HG03558 (cell line): ENCODE measurements at regions not wholly inside any gene's neighbourhood (a gene's known extent, or its start where the extent isn't known, plus 50 kb on each side); places are given as distances from the start of the nearest gene placed in this dataset.

Experiments
- ATAC-seq: cut with Tn5 transposase; IDR thresholded peaks from one replicate; pipeline ENCODE4 v1.9.1; 2021; ENCODE audit warnings: moderate number of reproducible peaks; ENCODE audit not compliant: unreplicated experiment; ENCODE audit errors: extremely low read depth

GRCh38 chr17:34173241-34173640 lies 81.8 kb upstream of the CCL2 start:
- ATAC-seq: no peak

- ATAC-seq: no peak
Measured at GRCh38 chr17:34174496-34174895, 80.6 kb upstream of the CCL2 start.

GRCh38 chr17:34176440-34176839 lies 78.6 kb upstream of the CCL2 start:
- no peak for ATAC-seq

- ATAC-seq: no peak
Measured at GRCh38 chr17:34177642-34178041, 77.4 kb upstream of the CCL2 start.

GRCh38 chr17:34178092-34178491 lies 77.0 kb upstream of the CCL2 start:
- ATAC-seq: no peak

GRCh38 chr17:34182036-34182803 lies 72.9 kb upstream of the CCL2 start:
- no peak for ATAC-seq

- ATAC-seq: no peak
Measured at GRCh38 chr17:34195987-34196386, 59.1 kb upstream of the CCL2 start.

- no peak for ATAC-seq
Measured at GRCh38 chr17:34198519-34198918, 56.6 kb upstream of the CCL2 start.

GRCh38 chr17:34199454-34199853 lies 55.6 kb upstream of the CCL2 start:
- no peak for ATAC-seq

GRCh38 chr17:34199932-34200534 lies 55.1 kb upstream of the CCL2 start:
- ATAC-seq: no peak

GRCh38 chr17:34201225-34201624 lies 53.9 kb upstream of the CCL2 start:
- no peak for ATAC-seq

- no peak for ATAC-seq
Measured at GRCh38 chr17:34201767-34202166, 53.3 kb upstream of the CCL2 start.

GRCh38 chr17:34203018-34203638 lies 52.0 kb upstream of the CCL2 start:
- ATAC-seq: no peak

- no peak for ATAC-seq
Measured at GRCh38 chr17:34204402-34204801, 50.7 kb upstream of the CCL2 start.
